K562 (cell line): ENCODE measurements at regions not wholly inside any gene's neighbourhood (a gene's known extent, or its start where the extent isn't known, plus 50 kb on each side); places are given as distances from the start of the nearest gene placed in this dataset.

Experiments used
- ATAC-seq: fragments of 200-7000 bp; cut with Tn5 transposase; 3 replicates; pipeline ENCODE4 v1.9.1; 2020; ENCODE audit warnings: moderate library complexity
- BruUV-seq: library from RNA; stranded (reverse); fragments of 400-500 nt; replicated peaks from 2 replicates; lab custom pipeline; 2021; lab: Mats Ljungman, UMichigan
- CTCF ChIA-PET: fragments of 300-600 bp; formaldehyde crosslinking; extraction: SDS; loops from one replicate; lab custom pipeline; 2021; ENCODE audit warnings: low intra/inter-chr PET ratio; lab: Yijun Ruan, JAX
- POLR2A ChIA-PET: fragments of 300-600, 350-650 bp; sonication (Branson Sonifier 250); formaldehyde crosslinking; extraction: SDS; loops from one replicate; lab custom pipeline; 2021; ENCODE audit warnings: antibody characterized with exemption, inconsistent platforms; lab: Yijun Ruan, JAX
- DNase-seq, 4 experiments: peaks; one replicate each; pipeline versions ENCODE4 v3.0.0 to v3.0.0-alpha.2; 2011 to 2018; ENCODE audit warnings: low spot score in 3 of 4, mixed read lengths in 3 of 4; ENCODE audit errors: extremely low read depth in 1 of 4
- FAIRE-seq: peaks from 2 replicates; lab custom pipeline; 2011; peaks lifted over from hg19 to GRCh38; lab: Jason Lieb, UNC
- H2AFZ ChIP-seq: 2 replicates; pipeline ENCODE4 v1.6.0; 2011; ENCODE audit warnings: low read depth, low read length, control low read depth, inconsistent platforms
- H3K27ac ChIP-seq: fragments of 200-600 bp; 3 replicates; pipeline ENCODE4 v1.8.0; 2011; ENCODE audit warnings: low read depth, mild to moderate bottlenecking, control low read depth, inconsistent platforms, low read length, moderate library complexity, mixed read lengths; ENCODE audit errors: extremely low read depth
- H3K27me3 ChIP-seq, 2 experiments: fragments of 300-600 bp in 1 of 2; 2 replicates in 1 of 2; 3 replicates in 1 of 2; pipeline versions ENCODE4 v1.6.0 to v1.8.0; 2011; ENCODE audit warnings: inconsistent platforms in 2 of 2, low read length in 2 of 2, mild to moderate bottlenecking in 1 of 2, mixed read lengths in 1 of 2, moderate library complexity in 1 of 2; ENCODE audit not compliant: control insufficient read depth in 2 of 2, insufficient read depth in 2 of 2
- H3K36me3 ChIP-seq: fragments of 300-600 bp; 3 replicates; pipeline ENCODE4 v1.8.0; 2011; ENCODE audit warnings: mild to moderate bottlenecking, low read length, inconsistent platforms; ENCODE audit not compliant: control insufficient read depth, insufficient read depth
- H3K4me1 ChIP-seq, 2 experiments: fragments of 200-600 bp in 1 of 2; replicated peaks in 1 of 2; 2 replicates in 1 of 2; 3 replicates in 1 of 2; pipeline versions ENCODE4 v1.5.1 to v1.8.0; 2011; ENCODE audit warnings: inconsistent platforms in 2 of 2, low read length in 2 of 2, mild to moderate bottlenecking in 1 of 2, mixed read lengths in 1 of 2, moderate library complexity in 1 of 2; ENCODE audit not compliant: control insufficient read depth in 2 of 2, insufficient read depth in 2 of 2
- H3K4me2 ChIP-seq: 2 replicates; pipeline ENCODE4 v1.6.1; 2011; ENCODE audit warnings: low read length, control low read depth, inconsistent platforms, mixed read lengths; ENCODE audit not compliant: insufficient read depth
- H3K4me3 ChIP-seq: fragments of 200-600 bp; sonication (generic), shearing (Covaris generic); 2 replicates; pipeline ENCODE4 v1.5.1; 2016; ENCODE audit warnings: control low read depth, inconsistent platforms
- H3K79me2 ChIP-seq: fragments of 200-600 bp; 3 replicates; pipeline ENCODE4 v1.8.0; 2011; ENCODE audit warnings: low read length, inconsistent platforms; ENCODE audit not compliant: control insufficient read depth, insufficient read depth
- H3K9ac ChIP-seq, 2 experiments: 2 replicates each; pipeline versions ENCODE4 v1.6.0 to v1.6.1; 2011; ENCODE audit warnings: low read depth in 2 of 2, low read length in 2 of 2, control low read depth in 1 of 2, inconsistent platforms in 1 of 2, mild to moderate bottlenecking in 1 of 2, mixed read lengths in 1 of 2; ENCODE audit not compliant: insufficient read depth in 1 of 2
- H3K9me1 ChIP-seq: one replicate; pipeline ENCODE4 v1.6.0; 2011; ENCODE audit warnings: inconsistent platforms, mild to moderate bottlenecking, low read length, moderate library complexity; ENCODE audit not compliant: control insufficient read depth, insufficient read depth
- H3K9me3 ChIP-seq: replicated peaks from 2 replicates; pipeline ENCODE4 v1.5.1; 2011; ENCODE audit warnings: low read depth, low read length, inconsistent platforms; ENCODE audit not compliant: control insufficient read depth, insufficient read depth
- H4K20me1 ChIP-seq: replicated peaks from 2 replicates; pipeline ENCODE4 v1.6.1; 2011; ENCODE audit warnings: low read length, inconsistent platforms, mixed read lengths; ENCODE audit not compliant: control insufficient read depth, insufficient read depth
- ATF1 ChIP-seq, 2 experiments: fragments of 450-650 bp in 1 of 2; IDR thresholded peaks; 2 replicates each; pipeline ENCODE4 v1.6.1; 2016; ENCODE audit warnings: missing compliant biosample characterization in 1 of 2, missing genetic modification characterization in 1 of 2
- ATF7 ChIP-seq: fragments of 450-650 bp; IDR thresholded peaks from 2 replicates; pipeline ENCODE4 v1.7.1; 2014; ENCODE audit warnings: mild to moderate bottlenecking, moderate library complexity
- KDM4B ChIP-seq, 2 experiments: fragments of 450-650 bp in 1 of 2; sonication (generic) in 1 of 2; IDR thresholded peaks; 2 replicates each; pipeline ENCODE4 v1.6.1; 2016 to 2017; ENCODE audit warnings: borderline replicate concordance in 2 of 2, antibody characterized with exemption in 1 of 2, low read depth in 1 of 2, mild to moderate bottlenecking in 1 of 2
- ZNF24 ChIP-seq: fragments of 450-650 bp; IDR thresholded peaks from 2 replicates; pipeline ENCODE4 v1.6.1; 2016
- ZNF436 ChIP-seq: fragments of 250-450, 450-650 bp; sonication (Bioruptor Pico); formaldehyde crosslinking; IDR thresholded peaks from 2 replicates; pipeline ENCODE4 v1.7.0; 2020; ENCODE audit warnings: mild to moderate bottlenecking
- ZZZ3 ChIP-seq: fragments of 450-650 bp; IDR thresholded peaks from 2 replicates; pipeline ENCODE4 v1.6.1; 2016; ENCODE audit warnings: antibody characterized with exemption, mild to moderate bottlenecking, moderate library complexity
- WGBS: fragments of 100-300 bp; shearing (Covaris generic); methylation state at CpG from one replicate; pipeline ENCODE4 v1.1.6; 2016; ENCODE audit warnings: low coverage, mixed read lengths; ENCODE audit not compliant: insufficient coverage; ENCODE audit errors: missing lambda C conversion rate; 5-methylcytosine and 5-hydroxymethylcytosine counted together
- in situ Hi-C: fragments of 300-500 bp; cut with MboI; formaldehyde crosslinking; loops from 4 replicates; pipeline ENCODE4 v1.15.0; 2018; ENCODE audit warnings: inconsistent platforms, mixed read lengths
- intact Hi-C: fragments of 100-400 bp; cut with micrococcal nuclease; formaldehyde crosslinking; loops from 2 replicates; pipeline ENCODE4 v1.14.2; 2022
- TF ChIP-seq, protein P1 (sequence below), 2 experiments: fragments of 450-650 bp in 1 of 2; sonication (generic) in 1 of 2; formaldehyde crosslinking in 1 of 2; IDR thresholded peaks; 2 replicates each; pipeline versions ENCODE4 v1.7.1 to v1.9.0; 2016 to 2022; ENCODE audit warnings: inconsistent platforms in 1 of 2, mild to moderate bottlenecking in 1 of 2, missing genetic modification reagents in 1 of 2

GRCh38 chr7:25572423-25572822, 344.1 kb upstream of the NPVF start:
- intact Hi-C loops: no loop called here
- WGBS: 0% methylated on average over 2 of the region's 2 CpGs
- no TSS peak for BruUV-seq
- POLR2A ChIA-PET: no interaction called here
- DNase-seq: no peak
- no peaks in the 10 kb centered on the region for H3K79me2 ChIP-seq
- peaks cover 0 to 3% of the 10 kb centered on the region in 2 experiments; a peak in 2 of 5 replicates for H3K27me3 ChIP-seq
- FAIRE-seq: no peak
- no peaks in the 10 kb centered on the region for H3K9me3 ChIP-seq
- TF ChIP-seq KDM4B (IDR thresholded peaks at IDR 0.05; ENCODE audit: borderline replicate concordance in 2 of 2, low read depth in 1 of 2): no peak
- TF ChIP-seq ZNF436 (CRISPR knock-in tag): no peak
- no peaks in the 10 kb centered on the region for H3K9me1 ChIP-seq
- in situ Hi-C loops: no loop called here
- CTCF ChIA-PET: no interaction called here
- peaks cover 0 to 4% of the 10 kb centered on the region in 2 experiments; a peak in 1 of 5 replicates for H3K4me1 ChIP-seq
- H3K36me3 ChIP-seq: no peaks in the 10 kb centered on the region
- no peaks in the 10 kb centered on the region for H4K20me1 ChIP-seq
- H3K9ac ChIP-seq: no peak overlapping the region
- no peak overlapping the region for H3K4me2 ChIP-seq
- no peak overlapping the region for H3K27ac ChIP-seq
- H3K4me3 ChIP-seq: no peak overlapping the region
- no peak overlapping the region for H2AFZ ChIP-seq
- no peak for ATAC-seq

DNA sequence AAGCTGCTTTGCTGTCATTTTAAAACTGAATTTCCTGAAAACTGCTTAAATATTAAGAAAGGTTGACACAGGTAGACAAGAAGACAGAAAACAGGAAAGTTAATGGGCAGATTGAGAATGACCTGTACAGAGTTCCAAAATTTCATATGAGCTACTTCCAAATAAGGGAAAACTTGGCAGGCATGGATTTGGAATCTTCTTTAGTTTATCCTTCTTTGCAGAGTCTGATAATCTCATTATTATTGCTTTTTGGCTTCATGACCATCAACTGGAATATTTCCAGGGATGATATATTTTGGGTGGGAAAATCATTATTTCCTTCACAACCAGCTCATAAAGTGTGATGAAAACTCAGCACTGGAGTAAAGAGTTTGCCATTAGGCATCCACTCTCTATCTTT, 346.5 kb upstream of the NPVF start:
- H3K9me1 ChIP-seq: no peaks in the 10 kb centered on the region
- in situ Hi-C loops: no loop called here
- DNase-seq: no peak
- H3K4me3 ChIP-seq: no peak overlapping the region
- H4K20me1 ChIP-seq: no peaks in the 10 kb centered on the region
- no peak overlapping the region for H3K9ac ChIP-seq
- no peak for ATAC-seq
- intact Hi-C loops: no loop called here
- POLR2A ChIA-PET: interaction anchor here (1.6 kb wide), 1 partner anchor 11 kb away, joined by 3 read pairs; no protein-coding TSS in a partner anchor
- CTCF ChIA-PET: no interaction called here
- no peak overlapping the region for H2AFZ ChIP-seq
- peak; percentile 55 for FAIRE-seq
- peaks cover 0 to 8% of the 10 kb centered on the region in 2 experiments; a peak in 1 of 5 replicates for H3K4me1 ChIP-seq
- BruUV-seq: no TSS peak
- H3K9me3 ChIP-seq: no peaks in the 10 kb centered on the region
- H3K27ac ChIP-seq: no peak overlapping the region
- H3K27me3 ChIP-seq: peaks cover 3 to 6% of the 10 kb centered on the region in 2 experiments; a peak in 2 of 5 replicates
- H3K4me2 ChIP-seq: no peak overlapping the region
- no peaks in the 10 kb centered on the region for H3K79me2 ChIP-seq
- H3K36me3 ChIP-seq: no peaks in the 10 kb centered on the region
- TF ChIP-seq ZZZ3 (no peak), ATF7 (no peak), ZNF24 (no peak), ATF1 (CRISPR knock-in tag; IDR thresholded peaks at IDR 0.05) (no peak), ATF1 (tag; IDR thresholded peaks at IDR 0.05) (no peak)
- TF ChIP-seq, protein P1, sequence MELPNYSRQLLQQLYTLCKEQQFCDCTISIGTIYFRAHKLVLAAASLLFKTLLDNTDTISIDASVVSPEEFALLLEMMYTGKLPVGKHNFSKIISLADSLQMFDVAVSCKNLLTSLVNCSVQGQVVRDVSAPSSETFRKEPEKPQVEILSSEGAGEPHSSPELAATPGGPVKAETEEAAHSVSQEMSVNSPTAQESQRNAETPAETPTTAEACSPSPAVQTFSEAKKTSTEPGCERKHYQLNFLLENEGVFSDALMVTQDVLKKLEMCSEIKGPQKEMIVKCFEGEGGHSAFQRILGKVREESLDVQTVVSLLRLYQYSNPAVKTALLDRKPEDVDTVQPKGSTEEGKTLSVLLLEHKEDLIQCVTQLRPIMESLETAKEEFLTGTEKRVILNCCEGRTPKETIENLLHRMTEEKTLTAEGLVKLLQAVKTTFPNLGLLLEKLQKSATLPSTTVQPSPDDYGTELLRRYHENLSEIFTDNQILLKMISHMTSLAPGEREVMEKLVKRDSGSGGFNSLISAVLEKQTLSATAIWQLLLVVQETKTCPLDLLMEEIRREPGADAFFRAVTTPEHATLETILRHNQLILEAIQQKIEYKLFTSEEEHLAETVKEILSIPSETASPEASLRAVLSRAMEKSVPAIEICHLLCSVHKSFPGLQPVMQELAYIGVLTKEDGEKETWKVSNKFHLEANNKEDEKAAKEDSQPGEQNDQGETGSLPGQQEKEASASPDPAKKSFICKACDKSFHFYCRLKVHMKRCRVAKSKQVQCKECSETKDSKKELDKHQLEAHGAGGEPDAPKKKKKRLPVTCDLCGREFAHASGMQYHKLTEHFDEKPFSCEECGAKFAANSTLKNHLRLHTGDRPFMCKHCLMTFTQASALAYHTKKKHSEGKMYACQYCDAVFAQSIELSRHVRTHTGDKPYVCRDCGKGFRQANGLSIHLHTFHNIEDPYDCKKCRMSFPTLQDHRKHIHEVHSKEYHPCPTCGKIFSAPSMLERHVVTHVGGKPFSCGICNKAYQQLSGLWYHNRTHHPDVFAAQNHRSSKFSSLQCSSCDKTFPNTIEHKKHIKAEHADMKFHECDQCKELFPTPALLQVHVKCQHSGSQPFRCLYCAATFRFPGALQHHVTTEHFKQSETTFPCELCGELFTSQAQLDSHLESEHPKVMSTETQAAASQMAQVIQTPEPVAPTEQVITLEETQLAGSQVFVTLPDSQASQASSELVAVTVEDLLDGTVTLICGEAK (IDR thresholded peaks at IDR 0.05): no peak
- TF ChIP-seq, protein P1 (CRISPR knock-in tag; IDR thresholded peaks at IDR 0.05): no peak
